ENCODE measurements at regions not wholly inside any gene's neighbourhood (a gene's known extent, or its start where the extent isn't known, plus 50 kb on each side); places are given as distances from the start of the nearest gene placed in this dataset.
A peak's percentile ranks its signal among the peaks of the same experiment; 100 is the strongest.

DNA sequence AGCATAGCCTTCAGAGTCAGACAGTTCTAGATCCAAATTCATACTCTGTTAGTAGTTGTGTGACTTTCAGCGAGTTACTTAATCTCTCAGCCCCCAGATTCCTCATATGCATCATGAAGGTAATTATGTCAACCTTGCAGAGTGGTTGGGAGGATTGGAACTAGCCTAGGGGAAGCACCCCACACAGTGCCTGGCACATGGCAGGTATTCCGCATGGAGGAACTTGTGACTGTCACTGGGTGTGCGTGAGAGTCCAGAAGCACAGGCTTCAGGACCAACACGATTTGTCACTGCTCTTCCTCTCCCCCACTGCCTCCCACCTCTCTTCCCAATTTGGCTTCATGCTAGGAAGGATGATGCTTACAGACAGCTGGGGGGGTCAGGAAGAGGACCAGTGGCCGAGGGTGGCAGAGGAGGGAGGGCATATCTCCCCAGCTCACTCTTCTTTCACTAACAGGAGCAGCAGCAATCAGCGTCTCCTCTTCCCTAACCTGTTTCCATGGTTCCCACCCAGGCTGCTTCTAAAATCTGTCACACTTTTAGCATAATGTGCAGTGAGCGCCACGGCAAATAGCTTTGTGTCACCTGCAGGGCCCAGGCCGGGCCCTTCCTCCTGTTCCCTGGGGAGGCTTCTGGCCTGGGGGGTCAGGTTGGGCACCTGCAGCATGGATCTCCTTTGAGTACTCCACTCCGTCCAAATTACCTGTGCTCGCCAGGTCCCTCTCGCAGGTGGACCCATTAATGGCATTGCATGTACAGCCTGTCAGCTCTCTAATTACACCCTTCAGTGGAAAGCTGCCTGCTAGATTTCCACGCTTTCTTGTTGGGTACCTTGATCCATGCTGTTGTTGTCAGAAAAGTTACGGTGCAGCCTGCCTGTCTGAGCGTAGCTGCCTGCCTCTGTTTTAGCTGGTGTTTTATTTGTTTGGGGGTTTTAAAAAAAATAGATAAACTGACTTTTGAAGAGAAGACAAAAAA lies 400.4 kb downstream of the NXPE2 start:
- H3K36me3 ChIP-seq, result no peaks in the 10 kb centered on the region
- H3K4me3 ChIP-seq (ENCODE audit: low read depth, low read length), result no peak overlapping the region
- no peak overlapping the region for H3K27ac ChIP-seq
- TF ChIP-seq CTCF (IDR thresholded peaks at IDR 0.05; ENCODE audit: low read depth, low read length), result no peak
- no peaks in the 10 kb centered on the region for H3K27me3 ChIP-seq (ENCODE audit: insufficient read depth, low read depth, severe bottlenecking)
- H3K9me3 ChIP-seq (ENCODE audit: severe bottlenecking), result no peaks in the 10 kb centered on the region
- no peak for DNase-seq

- Histone ChIP-seq H3K9me3 (ENCODE audit: severe bottlenecking) (no peaks in the 10 kb centered on the region), H3K27ac (no peak overlapping the region), H3K27me3 (ENCODE audit: insufficient read depth, low read depth, severe bottlenecking) (no peaks in the 10 kb centered on the region), H3K36me3 (no peaks in the 10 kb centered on the region), H3K4me3 (ENCODE audit: low read depth, low read length) (no peak overlapping the region)
- no peak for TF ChIP-seq CTCF (IDR thresholded peaks at IDR 0.05; ENCODE audit: low read depth, low read length)
- peak; percentile 48 for DNase-seq
Observed at GRCh38 chr11:115080923-115081680, 402.8 kb downstream of the NXPE2 start.

DNA sequence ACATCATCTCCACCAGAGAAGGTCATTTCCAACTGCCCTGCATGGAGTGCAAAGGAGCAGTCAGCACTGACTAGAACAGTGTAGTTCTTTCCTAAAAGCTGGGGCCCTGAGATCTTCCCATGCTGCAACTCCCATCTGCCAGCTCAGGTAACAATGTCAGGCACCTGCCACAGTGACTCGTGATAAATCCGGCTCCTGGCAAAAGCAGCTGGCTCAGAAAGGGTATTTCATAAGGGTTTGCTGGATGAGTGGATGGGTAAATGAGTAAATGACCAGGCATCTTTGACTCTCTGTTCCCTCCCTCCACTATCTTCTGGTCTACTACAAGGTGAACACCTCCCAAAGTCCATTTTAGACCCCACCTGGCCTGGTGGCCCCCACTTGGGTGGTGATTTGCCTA lies 403.6 kb downstream of the NXPE2 start:
- H3K36me3 ChIP-seq, result no peaks in the 10 kb centered on the region
- DNase-seq, result no peak
- H3K9me3 ChIP-seq (ENCODE audit: severe bottlenecking), result no peaks in the 10 kb centered on the region
- no peak overlapping the region for H3K4me3 ChIP-seq (ENCODE audit: low read depth, low read length)
- TF ChIP-seq CTCF (IDR thresholded peaks at IDR 0.05; ENCODE audit: low read depth, low read length), result no peak
- H3K27me3 ChIP-seq (ENCODE audit: insufficient read depth, low read depth, severe bottlenecking), result no peaks in the 10 kb centered on the region
- no peak overlapping the region for H3K27ac ChIP-seq

GRCh38 chr11:115083144-115083806 lies 404.9 kb downstream of the NXPE2 start:
- H3K4me3 ChIP-seq (ENCODE audit: low read depth, low read length), result no peak overlapping the region
- no peaks in the 10 kb centered on the region for H3K27me3 ChIP-seq (ENCODE audit: insufficient read depth, low read depth, severe bottlenecking)
- H3K9me3 ChIP-seq (ENCODE audit: severe bottlenecking), result no peaks in the 10 kb centered on the region
- DNase-seq, result no peak
- TF ChIP-seq CTCF (IDR thresholded peaks at IDR 0.05; ENCODE audit: low read depth, low read length), result no peak
- no peak overlapping the region for H3K27ac ChIP-seq
- no peaks in the 10 kb centered on the region for H3K36me3 ChIP-seq

DNA sequence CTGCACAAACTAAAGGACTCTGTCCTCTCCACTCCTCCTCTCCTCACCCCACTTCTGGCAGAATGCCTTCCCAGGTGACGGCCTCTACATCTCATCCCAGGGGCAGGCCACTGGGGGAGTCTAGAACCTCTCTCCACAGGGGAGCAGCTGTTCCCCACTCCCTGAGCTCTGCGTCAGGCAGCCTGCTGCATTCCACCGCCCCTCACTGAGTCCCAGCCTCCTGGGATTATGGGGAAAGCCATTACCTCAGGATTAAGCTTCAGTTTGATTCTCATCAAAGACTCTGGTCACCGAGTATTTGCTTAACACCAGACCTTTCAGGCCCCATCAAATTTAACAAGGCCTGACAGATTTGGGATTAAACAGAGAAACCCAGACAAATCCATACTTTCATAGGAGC lies 405.9 kb downstream of the NXPE2 start:
- H3K4me3 ChIP-seq (ENCODE audit: low read depth, low read length), result no peak overlapping the region
- no peak for TF ChIP-seq CTCF (IDR thresholded peaks at IDR 0.05; ENCODE audit: low read depth, low read length)
- no peaks in the 10 kb centered on the region for H3K27me3 ChIP-seq (ENCODE audit: insufficient read depth, low read depth, severe bottlenecking)
- peak overlapping the region; percentile 23; the same call in 1 of the 2 replicates for H3K27ac ChIP-seq
- H3K36me3 ChIP-seq, result no peaks in the 10 kb centered on the region
- no peaks in the 10 kb centered on the region for H3K9me3 ChIP-seq (ENCODE audit: severe bottlenecking)
- peak; percentile 93 for DNase-seq

Measured in WERI-Rb-1 (cell line).